H1 (cell line): ENCODE measurements at regions not wholly inside any gene's neighbourhood (a gene's known extent, or its start where the extent isn't known, plus 50 kb on each side); places are given as distances from the start of the nearest gene placed in this dataset.

Source experiments
- CTCF ChIA-PET: fragments of 300-600 bp; sonication (Branson Sonifier 250); formaldehyde crosslinking; loops from one replicate; lab custom pipeline; 2021; ENCODE audit not compliant: partially characterized antibody; lab: Charles Lee
- POLR2A ChIA-PET: fragments of 300-600 bp; sonication (Branson Sonifier 250); formaldehyde crosslinking; loops from one replicate; lab custom pipeline; 2021; ENCODE audit warnings: inconsistent platforms; ENCODE audit not compliant: partially characterized antibody; lab: Charles Lee
- DNase-seq, 2 experiments: peaks; one replicate each; pipeline versions ENCODE4 v3.0.0 to v3.0.0-alpha.2; 2010 to 2022; ENCODE audit warnings: low spot score in 2 of 2, low read depth in 1 of 2, mixed read lengths in 1 of 2
- FAIRE-seq: peaks from 2 replicates; lab custom pipeline; 2011; peaks lifted over from hg19 to GRCh38; lab: Jason Lieb, UNC
- H2AFZ ChIP-seq: 2 replicates; pipeline ENCODE4 v1.8.1; 2012; ENCODE audit warnings: low read length, inconsistent platforms
- H2AK5ac ChIP-seq: 2 replicates; pipeline ENCODE4 v1.6.1; 2013; ENCODE audit warnings: low read depth, low read length
- H2BK120ac ChIP-seq: replicated peaks from 2 replicates; pipeline ENCODE3; 2013; ENCODE audit warnings: low read depth, low read length, inconsistent platforms
- H2BK12ac ChIP-seq: 2 replicates; pipeline ENCODE4 v1.6.1; 2013; ENCODE audit warnings: low read depth, low read length
- H2BK15ac ChIP-seq: 2 replicates; pipeline ENCODE4 v1.6.1; 2013; ENCODE audit warnings: low read length
- H2BK20ac ChIP-seq: 2 replicates; pipeline ENCODE4 v1.6.1; 2013; ENCODE audit warnings: low read length
- H2BK5ac ChIP-seq: 2 replicates; pipeline ENCODE4 v1.6.1; 2013; ENCODE audit warnings: low read depth, low read length
- H3K14ac ChIP-seq: 2 replicates; pipeline ENCODE4 v1.6.1; 2013; ENCODE audit warnings: inconsistent platforms; ENCODE audit not compliant: insufficient read length
- H3K18ac ChIP-seq: 2 replicates; pipeline ENCODE4 v1.6.1; 2013; ENCODE audit warnings: low read length; ENCODE audit errors: extremely low read depth
- H3K23ac ChIP-seq: 2 replicates; pipeline ENCODE4 v1.6.1; 2013; ENCODE audit warnings: inconsistent platforms; ENCODE audit not compliant: insufficient read length
- H3K23me2 ChIP-seq: 2 replicates; pipeline ENCODE4 v1.6.1; 2013; ENCODE audit warnings: low read depth, low read length
- H3K27ac ChIP-seq: 2 replicates; pipeline ENCODE4 v1.6.1; 2011; ENCODE audit warnings: low read depth, low read length, inconsistent platforms
- H3K27me3 ChIP-seq, 4 experiments: replicated peaks in 1 of 4; 1 replicate in 1 of 4; 2 replicates in 3 of 4; pipeline versions ENCODE4 v1.6.1 to v1.8.1; 2011 to 2013; ENCODE audit warnings: low read length in 3 of 4, mild to moderate bottlenecking in 3 of 4, inconsistent platforms in 2 of 4, mixed read lengths in 2 of 4, moderate library complexity in 1 of 4; ENCODE audit not compliant: control insufficient read depth in 3 of 4, insufficient read depth in 3 of 4; ENCODE audit errors: extremely low read depth in 1 of 4
- H3K36me3 ChIP-seq, 4 experiments: 2 replicates each; pipeline versions ENCODE4 v1.6.1 to v1.8.1; 2011 to 2013; ENCODE audit warnings: mild to moderate bottlenecking in 4 of 4, low read length in 3 of 4, moderate library complexity in 2 of 4, control low read depth in 1 of 4, inconsistent platforms in 1 of 4; ENCODE audit not compliant: insufficient read depth in 4 of 4, control insufficient read depth in 2 of 4
- H3K4ac ChIP-seq: replicated peaks from 2 replicates; pipeline ENCODE3; 2013; ENCODE audit warnings: low read length, low read depth, mixed read lengths, inconsistent platforms; ENCODE audit not compliant: insufficient read length
- H3K4me1 ChIP-seq, 4 experiments: replicated peaks in 1 of 4; 1 replicate in 1 of 4; 2 replicates in 3 of 4; pipeline versions ENCODE4 v1.6.1 to v1.8.1; 2011 to 2013; ENCODE audit warnings: low read length in 3 of 4, inconsistent platforms in 2 of 4, mixed read lengths in 1 of 4; ENCODE audit not compliant: insufficient read depth in 4 of 4, control insufficient read depth in 3 of 4
- H3K4me2 ChIP-seq, 2 experiments: 2 replicates each; pipeline versions ENCODE4 v1.6.1 to v1.8.1; 2011 to 2013; ENCODE audit warnings: low read depth in 2 of 2, low read length in 2 of 2, control low read depth in 1 of 2, inconsistent platforms in 1 of 2, mild to moderate bottlenecking in 1 of 2; ENCODE audit not compliant: insufficient read depth in 1 of 2
- H3K4me3 ChIP-seq, 4 experiments: fragments of 200-600, 300-600 bp in 1 of 4; sonication (generic), shearing (Covaris generic), sonication (Bioruptor Twin) in 1 of 4; 2 replicates each; pipeline versions ENCODE4 v1.5.1 to v1.8.1; 2011 to 2016; ENCODE audit warnings: low read length in 4 of 4, low read depth in 3 of 4, control low read depth in 2 of 4, inconsistent platforms in 2 of 4, mild to moderate bottlenecking in 2 of 4, mixed read lengths in 1 of 4, moderate library complexity in 1 of 4; ENCODE audit not compliant: insufficient read depth in 2 of 4; ENCODE audit errors: extremely low read depth in 1 of 4
- H3K56ac ChIP-seq: replicated peaks from 2 replicates; pipeline ENCODE3; 2013; ENCODE audit warnings: low read depth, mild to moderate bottlenecking, mixed read lengths, low read length, inconsistent platforms; ENCODE audit not compliant: insufficient read length
- H3K79me1 ChIP-seq: 2 replicates; pipeline ENCODE4 v1.6.1; 2013; ENCODE audit warnings: low read depth, low read length, control low read depth
- H3K79me2 ChIP-seq, 2 experiments: 2 replicates each; pipeline versions ENCODE4 v1.6.1 to v1.8.1; 2012 to 2013; ENCODE audit warnings: low read length in 2 of 2, mild to moderate bottlenecking in 2 of 2, inconsistent platforms in 1 of 2; ENCODE audit not compliant: insufficient read depth in 2 of 2, control insufficient read depth in 1 of 2
- H3K9ac ChIP-seq, 4 experiments: replicated peaks in 1 of 4; 1 replicate in 1 of 4; 2 replicates in 3 of 4; pipeline versions ENCODE4 v1.6.1 to v1.8.1; 2011 to 2013; ENCODE audit warnings: low read depth in 3 of 4, low read length in 3 of 4, control low read depth in 2 of 4, mild to moderate bottlenecking in 2 of 4, moderate library complexity in 2 of 4, inconsistent platforms in 1 of 4; ENCODE audit errors: extremely low read depth in 1 of 4
- H3K9me3 ChIP-seq, 2 experiments: 2 replicates each; pipeline versions ENCODE4 v1.6.1 to v1.8.1; 2012 to 2013; ENCODE audit warnings: mild to moderate bottlenecking in 2 of 2, moderate library complexity in 2 of 2, control low read depth in 1 of 2, inconsistent platforms in 1 of 2, low read depth in 1 of 2, low read length in 1 of 2, mixed read lengths in 1 of 2; ENCODE audit not compliant: insufficient read depth in 2 of 2
- H4K20me1 ChIP-seq, 2 experiments: replicated peaks in 1 of 2; 2 replicates each; pipeline versions ENCODE3 to v1.8.1; 2011 to 2013; ENCODE audit warnings: inconsistent platforms in 2 of 2, low read length in 2 of 2, mild to moderate bottlenecking in 1 of 2; ENCODE audit not compliant: insufficient read depth in 2 of 2, control insufficient read depth in 1 of 2
- H4K5ac ChIP-seq: 2 replicates; pipeline ENCODE4 v1.6.1; 2013; ENCODE audit warnings: low read length, low read depth, mixed read lengths, inconsistent platforms; ENCODE audit not compliant: insufficient read length
- H4K8ac ChIP-seq: 2 replicates; pipeline ENCODE4 v1.8.0; 2013; ENCODE audit warnings: mild to moderate bottlenecking, moderate library complexity, low read length, inconsistent platforms; ENCODE audit not compliant: insufficient read depth; ENCODE audit errors: extremely low read depth
- H4K91ac ChIP-seq: replicated peaks from 2 replicates; pipeline ENCODE3; 2013; ENCODE audit warnings: low read length, mixed read lengths, inconsistent platforms; ENCODE audit not compliant: insufficient read length
- BRCA1 ChIP-seq: IDR thresholded peaks from 2 replicates; pipeline ENCODE4 v1.6.1; 2012; ENCODE audit warnings: low read depth, low read length, improper control_type of control experiment
- JUN ChIP-seq: IDR thresholded peaks from 2 replicates; pipeline ENCODE4 v1.6.1; 2011; ENCODE audit warnings: low read depth, mild to moderate bottlenecking, improper control_type of control experiment, low read length
- SAP30 ChIP-seq: fragments of 300-600 bp; sonication (generic); IDR thresholded peaks from 2 replicates; pipeline ENCODE4 v1.7.1; 2012; ENCODE audit warnings: low read length, moderate library complexity, mild to moderate bottlenecking, inconsistent platforms; ENCODE audit not compliant: insufficient read depth, insufficient replicate concordance
- TCF12 ChIP-seq: IDR thresholded peaks from 2 replicates; pipeline ENCODE4 v1.6.1; 2011; ENCODE audit warnings: low read depth, mild to moderate bottlenecking, low read length
- YY1 ChIP-seq: IDR thresholded peaks from 2 replicates; pipeline ENCODE4 v1.6.1; 2011; ENCODE audit warnings: low read depth, mild to moderate bottlenecking, low read length
- WGBS, 2 experiments: shearing (Covaris generic) in 1 of 2; methylation state at CpG; one replicate each; pipeline versions ENCODE4 v1.1.6 to v1.1.7; 2013 to 2015; ENCODE audit warnings: low lambda C conversion rate in 2 of 2, mixed read lengths in 2 of 2, inconsistent platforms in 1 of 2, low coverage in 1 of 2, missing lambda C conversion rate in 1 of 2; ENCODE audit not compliant: insufficient replicate concordance in 2 of 2, insufficient coverage in 1 of 2, insufficient read length in 1 of 2; ENCODE audit errors: extremely low coverage in 1 of 2, missing lambda C conversion rate in 1 of 2; 5-methylcytosine and 5-hydroxymethylcytosine counted together
- TF ChIP-seq, protein P1 (sequence below): IDR thresholded peaks from 2 replicates; pipeline ENCODE4 v1.6.1; 2012; ENCODE audit warnings: inconsistent platforms

DNA sequence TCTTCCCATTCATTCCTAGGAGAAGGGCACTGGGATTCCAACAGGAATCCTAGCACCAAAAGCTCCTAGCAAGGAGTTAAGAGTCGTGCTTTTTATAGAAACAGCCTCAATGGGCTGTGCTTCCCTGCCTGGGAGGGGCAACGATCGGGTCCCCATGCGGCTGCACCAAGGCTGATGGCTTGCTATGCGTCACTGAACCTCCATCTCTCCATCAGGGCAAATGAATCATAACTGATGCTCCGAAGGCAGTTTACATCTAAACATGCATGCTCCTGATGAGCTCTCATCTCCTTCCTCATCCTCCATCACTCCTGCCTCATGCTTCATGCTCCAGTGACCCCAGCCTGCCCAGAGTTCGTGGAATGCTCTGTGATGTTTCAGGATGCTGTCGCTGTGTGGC, 270.5 kb downstream of the FOXL1 start:
- Histone ChIP-seq H3K4me2 (no peak overlapping the region), H2AFZ (no peak overlapping the region), H4K8ac (no peak overlapping the region), H2BK120ac (no peak overlapping the region), H4K91ac (no peak overlapping the region), H4K20me1 (peaks cover 0 to 5% of the 10 kb centered on the region in 2 experiments), H4K5ac (no peak overlapping the region), H3K4me3 (no peak overlapping the region), H3K4ac (no peak overlapping the region), H2BK20ac (no peak overlapping the region), H3K9me3 (no peaks in the 10 kb centered on the region), H3K23me2 (peaks cover 9% of the 10 kb centered on the region), H2BK15ac (no peak overlapping the region), H3K23ac (no peak overlapping the region), H3K4me1 (peaks cover 0 to 3% (median 0%) of the 10 kb centered on the region in 4 experiments; a peak in 1 of 7 replicates), H3K36me3 (no peaks in the 10 kb centered on the region; a peak in 1 of 8 replicates), H3K27me3 (no peaks in the 10 kb centered on the region; a peak in 1 of 7 replicates), H3K79me2 (no peaks in the 10 kb centered on the region), H3K79me1 (no peaks in the 10 kb centered on the region), H2BK12ac (no peak overlapping the region), H3K27ac (no peak overlapping the region), H3K14ac (no peak overlapping the region), H2BK5ac (no peak overlapping the region), H3K18ac (no peak overlapping the region), H3K56ac (no peak overlapping the region), H3K9ac (no peak overlapping the region), H2AK5ac (no peak overlapping the region)
- POLR2A ChIA-PET, result no interaction called here
- DNase-seq (no peak), FAIRE-seq (no peak)
- CTCF ChIA-PET, result interaction anchor here (0.6 to 2.7 kb wide), 4 partner anchors 25 to 330 kb away, joined by 3 to 8 read pairs (median 4); no protein-coding TSS in a partner anchor
- WGBS, 2 experiments, result 89% methylated on average over 8 of the region's 8 CpGs; no CpG with 5 or more reads in 1 of the 2 experiments
- TF ChIP-seq JUN (no peak), YY1 (no peak), SAP30 (no peak), BRCA1 (no peak), TCF12 (no peak)
- TF ChIP-seq, protein P1, sequence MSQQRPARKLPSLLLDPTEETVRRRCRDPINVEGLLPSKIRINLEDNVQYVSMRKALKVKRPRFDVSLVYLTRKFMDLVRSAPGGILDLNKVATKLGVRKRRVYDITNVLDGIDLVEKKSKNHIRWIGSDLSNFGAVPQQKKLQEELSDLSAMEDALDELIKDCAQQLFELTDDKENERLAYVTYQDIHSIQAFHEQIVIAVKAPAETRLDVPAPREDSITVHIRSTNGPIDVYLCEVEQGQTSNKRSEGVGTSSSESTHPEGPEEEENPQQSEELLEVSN, result no peak
